Glomerular endothelial cell (primary cell): ENCODE measurements at regions not wholly inside any gene's neighbourhood (a gene's known extent, or its start where the extent isn't known, plus 50 kb on each side); places are given as distances from the start of the nearest gene placed in this dataset.
"Not testable (repeated sequence)": the region's sequence is repeated elsewhere in the genome, so short reads cannot be mapped to it uniquely, and the experiment has no call there.

Source experiments
- DNase-seq: peaks from one replicate; pipeline ENCODE4 v3.0.0-alpha.2; 2011; ENCODE audit warnings: low read depth, low spot score; ENCODE audit errors: extremely low read depth

- DNase-seq, result no peak
These were observed 405.8 kb downstream of the SPRY2 start for GRCh38 chr13:79935121-79935520.

- DNase-seq, result no peak
These were observed 407.5 kb downstream of the SPRY2 start for GRCh38 chr13:79933389-79933788.

DNA sequence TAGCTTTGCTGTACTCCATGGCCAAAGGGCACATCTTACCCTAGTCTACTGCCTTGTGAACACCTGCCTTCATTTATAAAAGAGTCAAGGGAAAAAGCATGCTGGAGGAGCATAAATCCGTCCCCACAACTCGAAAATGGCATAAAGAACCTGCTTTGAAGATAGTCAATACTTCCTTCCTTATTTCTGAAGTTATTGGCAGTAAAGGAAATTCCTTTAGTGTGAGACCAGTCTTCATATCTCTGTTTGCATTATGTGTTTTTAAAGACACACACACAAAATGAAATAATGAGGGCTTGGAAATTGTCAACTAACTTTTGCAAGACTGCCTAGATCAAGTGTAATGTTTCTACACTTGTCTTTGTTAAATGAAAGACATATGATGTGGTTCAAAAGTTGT is 408.4 kb downstream of the SPRY2 start:
- DNase-seq, result no peak

DNA sequence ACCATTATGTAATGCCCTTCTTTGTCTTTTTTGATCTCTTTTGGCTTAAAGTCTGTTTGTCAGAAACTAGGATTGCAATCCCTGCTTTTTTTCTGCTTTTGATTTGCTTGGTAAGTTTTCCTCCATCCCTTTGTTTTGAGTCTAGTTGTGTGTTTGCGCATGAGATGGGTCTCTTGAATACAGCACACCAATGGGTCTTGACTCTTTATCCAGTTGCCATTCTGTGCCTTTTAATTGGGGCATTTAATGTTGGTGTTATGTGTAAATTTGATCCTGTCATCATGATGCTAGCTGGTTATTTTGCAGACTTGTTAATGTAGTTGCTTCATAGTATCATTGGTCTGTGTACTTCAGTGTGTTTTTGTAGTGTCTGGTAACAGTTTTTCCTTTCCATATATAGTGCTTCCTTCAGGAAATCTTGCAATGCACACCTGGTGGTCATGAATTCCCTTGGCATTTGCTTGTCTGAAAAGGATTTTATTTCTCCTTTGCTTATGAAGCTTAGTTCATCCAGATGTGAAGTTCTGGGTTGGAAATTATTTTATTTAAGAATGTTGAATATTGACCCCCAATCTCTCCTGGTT is 416.9 kb downstream of the SPRY2 start:
- DNase-seq, result not testable (repeated sequence)

- DNase-seq, result no peak
These were observed 421.8 kb downstream of the SPRY2 start for GRCh38 chr13:79919091-79919490.

GRCh38 chr13:79918620-79919019 is 422.3 kb downstream of the SPRY2 start:
- no peak for DNase-seq

- no peak for DNase-seq
These were observed 423.3 kb downstream of the SPRY2 start for GRCh38 chr13:79917628-79918027.

DNA sequence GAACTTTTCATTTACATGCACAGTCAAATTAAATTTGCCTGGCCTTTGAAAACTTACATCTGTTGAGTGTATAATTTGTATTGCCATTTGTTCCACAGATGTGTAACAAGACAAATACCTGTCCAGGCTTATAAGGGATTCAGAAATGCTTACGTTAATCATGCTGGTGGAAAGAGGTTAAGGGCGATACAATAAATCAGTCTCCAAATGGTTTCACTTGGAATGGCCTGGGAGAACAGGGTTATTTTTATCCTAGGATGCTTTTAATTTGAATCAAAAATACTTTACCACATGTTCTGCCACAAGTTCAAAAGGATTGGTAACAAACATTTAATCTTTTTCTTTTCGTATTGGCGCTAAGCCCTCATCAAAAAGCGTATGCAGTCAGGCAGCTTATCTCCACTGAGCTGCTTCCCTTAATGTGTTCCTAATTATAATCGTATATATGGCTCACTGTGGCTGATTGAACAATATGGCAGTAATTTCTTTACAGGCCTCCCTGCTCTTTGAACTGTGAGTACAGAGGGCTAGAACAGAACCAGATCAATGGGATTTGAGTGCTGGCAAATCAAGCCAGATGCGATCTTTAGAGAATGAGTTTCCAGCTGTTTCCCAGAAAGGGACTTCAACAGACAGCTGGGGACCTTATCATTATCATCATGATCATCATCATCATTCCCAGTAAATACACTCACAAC is 425.7 kb downstream of the SPRY2 start:
- no peak for DNase-seq

- no peak for DNase-seq
These were observed 427.6 kb downstream of the SPRY2 start for GRCh38 chr13:79913141-79913827.

DNA sequence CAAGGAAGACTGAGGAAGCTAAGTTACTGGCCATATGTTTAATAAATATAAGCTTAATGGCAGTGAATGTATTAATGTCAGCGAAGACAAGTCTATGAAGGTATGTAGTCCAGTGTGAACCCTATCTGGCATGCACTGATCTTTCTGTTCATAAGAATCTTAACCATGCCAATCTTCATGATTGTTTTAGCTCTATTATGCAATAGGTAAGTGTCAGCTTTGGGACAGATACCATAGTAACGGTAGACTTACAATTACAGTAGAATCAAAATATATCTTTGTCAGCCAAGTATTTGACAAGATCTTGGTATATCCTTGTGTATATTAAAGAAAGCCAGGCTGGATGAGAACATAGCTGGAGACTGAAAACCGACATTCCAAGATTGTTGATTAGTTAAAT is 428.5 kb downstream of the SPRY2 start:
- no peak for DNase-seq

DNA sequence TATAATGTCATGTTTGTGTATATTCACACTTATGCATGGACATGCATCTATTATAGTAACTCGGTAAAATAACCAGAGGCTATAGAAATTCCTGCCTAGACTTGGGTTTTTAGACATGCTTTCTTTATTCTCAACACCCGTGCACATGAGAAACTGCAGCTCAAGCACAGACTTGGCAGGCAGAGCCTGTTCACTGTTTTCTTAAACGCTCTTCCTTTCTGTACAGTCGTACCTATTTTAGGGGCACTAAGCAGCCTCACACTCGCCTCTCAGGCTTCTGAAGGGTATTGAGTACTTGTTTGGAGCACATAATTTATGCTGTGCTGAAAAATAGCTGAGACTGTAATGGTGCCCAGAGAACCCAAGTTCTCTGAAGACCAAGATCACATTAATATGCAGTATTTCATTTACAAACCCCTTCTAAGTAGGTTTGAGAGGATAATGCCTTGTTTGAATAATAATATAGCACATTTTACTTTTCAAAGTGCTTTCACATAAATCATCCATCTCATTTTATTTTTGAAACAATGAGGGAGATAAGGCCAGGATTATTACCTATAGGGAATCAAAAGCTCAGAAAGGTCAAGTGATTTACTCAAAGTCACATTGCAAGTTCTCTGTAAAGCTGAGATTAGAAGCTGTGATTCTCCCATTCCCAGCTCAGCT is 429.9 kb downstream of the SPRY2 start:
- no peak for DNase-seq

DNA sequence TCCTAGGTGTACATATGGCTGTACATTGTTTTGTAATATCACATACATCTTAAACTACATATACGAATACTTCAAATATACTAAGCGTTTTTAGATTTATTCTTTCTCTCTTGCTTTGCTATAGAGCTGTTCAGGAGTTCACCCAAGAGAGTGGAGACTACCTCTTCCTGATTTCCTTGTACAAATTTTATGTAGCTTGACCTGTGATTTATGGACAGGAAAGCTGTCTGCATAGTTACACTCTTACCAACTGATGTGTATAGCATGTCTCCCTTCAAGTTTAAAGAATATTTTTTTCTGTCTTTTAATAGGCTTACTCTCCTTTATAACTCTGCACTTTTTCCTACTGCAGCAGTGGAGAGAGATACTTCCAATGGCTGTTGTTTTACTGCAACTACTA is 428.7 kb downstream of the NDFIP2 start:
- no peak for DNase-seq

DNA sequence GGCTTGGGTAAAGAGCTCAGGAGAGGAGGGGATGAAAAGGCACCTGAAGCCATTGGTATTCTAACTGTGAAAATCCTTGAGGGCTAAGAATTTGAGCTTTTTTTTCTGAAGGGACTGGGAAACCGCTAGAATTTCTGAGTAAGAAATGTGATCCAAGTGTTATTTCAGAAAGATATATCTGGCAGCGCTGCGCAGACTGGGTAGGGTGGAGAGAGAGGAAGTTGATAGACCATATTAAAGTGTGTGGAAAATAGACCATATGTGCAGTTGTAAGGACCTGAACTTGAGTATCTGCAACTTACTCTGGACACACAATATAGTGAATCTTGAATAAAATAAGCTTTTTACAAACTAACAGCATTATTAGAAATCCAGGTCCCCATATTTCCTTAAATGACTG is 427.4 kb downstream of the NDFIP2 start:
- DNase-seq, result no peak

- no peak for DNase-seq
These were observed 426.6 kb downstream of the NDFIP2 start for GRCh38 chr13:79907527-79907926.

DNA sequence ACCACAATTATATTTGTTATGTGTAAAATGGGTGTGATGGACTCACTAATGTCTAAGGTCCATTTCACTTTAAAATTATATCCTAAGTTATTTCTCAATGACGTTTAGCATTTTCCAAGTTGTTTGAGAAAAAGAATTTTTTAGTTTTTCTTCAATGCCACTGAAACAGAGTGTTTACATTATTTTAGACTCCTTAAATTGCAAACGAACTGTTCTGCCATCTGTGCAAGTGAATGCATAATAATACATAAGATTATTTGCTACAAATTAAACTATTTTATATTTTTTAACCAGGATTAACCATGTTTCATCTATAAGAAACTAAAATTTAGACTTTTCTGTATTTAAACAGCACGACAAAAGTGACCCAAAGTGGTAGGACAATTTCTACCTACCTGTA is 425.4 kb downstream of the NDFIP2 start:
- DNase-seq, result no peak

- DNase-seq, result no peak
These were observed 424.1 kb downstream of the NDFIP2 start for GRCh38 chr13:79905018-79905417.

DNA sequence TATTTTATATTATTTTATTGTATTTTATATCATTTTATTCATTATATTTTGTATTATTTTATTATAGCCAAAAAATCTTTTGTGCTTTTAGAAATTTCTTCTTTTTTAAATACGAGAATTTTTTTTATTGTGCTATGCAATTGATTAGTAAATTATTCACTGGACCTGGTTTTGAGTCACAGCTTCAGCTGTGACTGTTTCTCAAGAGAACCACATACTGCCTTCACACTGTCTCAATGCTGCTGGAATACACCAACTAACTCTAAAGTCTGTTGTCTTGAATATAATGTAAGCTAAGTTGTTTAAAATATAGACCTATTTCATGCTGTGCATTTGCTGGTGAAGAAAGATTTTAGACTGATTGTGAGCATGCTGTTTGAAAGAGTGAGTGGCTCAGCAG is 423.6 kb downstream of the NDFIP2 start:
- DNase-seq, result no peak

DNA sequence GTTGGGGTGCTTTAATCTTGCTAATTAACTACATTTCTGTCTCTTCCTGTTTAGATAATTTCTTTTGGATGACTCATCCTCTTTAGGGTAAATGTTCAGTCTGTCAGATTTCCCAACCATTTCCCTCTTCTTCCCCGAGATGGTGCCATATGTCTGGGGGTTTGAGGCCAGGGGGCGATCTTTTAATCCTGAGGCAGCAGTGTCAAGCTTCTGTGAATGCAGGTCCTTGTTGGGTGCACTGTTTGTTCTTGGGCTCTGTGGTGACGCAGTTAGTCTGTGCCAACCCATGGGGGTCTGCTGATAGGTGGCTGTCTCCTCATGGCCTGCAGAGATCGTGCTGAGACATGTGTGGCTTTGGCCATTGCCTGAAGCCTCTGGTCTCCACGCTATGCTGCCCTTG is 420.4 kb downstream of the NDFIP2 start:
- no peak for DNase-seq

- no peak for DNase-seq
These were observed 419.4 kb downstream of the NDFIP2 start for GRCh38 chr13:79900356-79900755.

GRCh38 chr13:79898996-79899395 is 418.0 kb downstream of the NDFIP2 start:
- no peak for DNase-seq

DNA sequence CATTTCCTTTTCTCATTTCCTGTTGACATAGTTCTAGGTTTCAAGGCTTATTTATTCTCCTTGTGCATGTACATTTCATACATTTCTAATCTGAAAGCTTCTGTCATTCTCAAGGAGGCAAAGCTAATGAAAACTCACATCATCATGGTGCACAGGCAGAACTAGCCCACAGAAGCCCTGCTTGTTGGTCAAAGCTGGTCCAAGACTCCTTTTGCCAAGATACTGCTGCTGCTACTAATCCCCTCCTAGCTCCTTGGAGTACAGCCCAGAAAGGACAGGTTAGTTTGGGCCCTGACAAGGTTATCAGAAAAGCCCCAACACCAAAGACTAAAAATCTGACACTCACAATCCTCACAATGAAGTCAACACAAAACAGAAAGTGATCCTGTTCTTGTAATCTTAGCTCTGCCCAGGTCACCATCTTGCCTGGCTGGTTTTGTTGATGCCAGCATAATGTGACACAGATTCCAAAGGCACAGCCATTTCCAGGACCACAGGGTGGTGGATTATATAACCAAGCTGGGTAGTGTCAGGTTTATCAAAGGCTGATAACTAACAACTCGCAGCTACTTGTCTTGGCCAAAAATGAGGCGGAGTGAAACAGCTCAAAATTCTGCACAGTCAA is 417.4 kb downstream of the NDFIP2 start:
- no peak for DNase-seq
